Gastrocnemius medialis (tissue), 4 donors: ENCODE measurements at regions not wholly inside any gene's neighbourhood (a gene's known extent, or its start where the extent isn't known, plus 50 kb on each side); places are given as distances from the start of the nearest gene placed in this dataset.

Experiments
- CTCF ChIP-seq, 5 experiments: fragments of 450-650 bp in 3 of 5; fragments of 200-600 bp in 2 of 5; sonication (generic) in 2 of 5; IDR thresholded peaks in 4 of 5; conservative IDR thresholded peaks in 1 of 5; 1 replicate in 4 of 5; 2 replicates in 1 of 5; pipeline ENCODE4 v1.5.1; 2016 to 2019; ENCODE audit warnings: antibody characterized with exemption in 5 of 5, mild to moderate bottlenecking in 3 of 5, moderate library complexity in 3 of 5
- POLR2A ChIP-seq, 2 donors: fragments of 450-650 bp; IDR thresholded peaks; one replicate each; pipeline ENCODE4 v1.6.1; 2017; ENCODE audit warnings: antibody characterized with exemption in 2 of 2, mild to moderate bottlenecking in 2 of 2, moderate library complexity in 2 of 2

DNA sequence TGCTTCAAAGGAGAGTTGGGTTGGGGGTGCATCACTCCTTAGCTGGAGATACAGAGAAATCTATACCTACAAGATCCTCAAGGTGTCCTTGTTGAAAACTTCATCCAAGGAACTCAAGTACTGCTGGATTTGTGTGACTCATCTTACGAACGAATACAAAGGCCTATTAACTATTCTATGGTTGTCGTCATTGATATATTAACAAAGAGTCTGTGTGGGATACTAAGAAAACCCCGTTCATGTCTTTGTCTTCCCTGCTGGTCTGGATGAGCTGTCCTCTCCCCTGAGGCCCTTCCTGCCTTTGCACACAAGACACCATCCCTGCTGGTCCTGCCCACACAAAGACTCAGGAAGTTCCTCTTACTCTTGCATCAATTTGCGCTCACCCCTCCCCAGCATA is 54.9 kb upstream of the IRF2 start:
- TF ChIP-seq CTCF (IDR thresholded peaks at IDR 0.05 in 4 of 5, conservative IDR thresholded peaks at IDR 0.05 in 1 of 5) (no peak), POLR2A (IDR thresholded peaks at IDR 0.05) (no peak)
